Common myeloid progenitor, CD34-positive (primary cell): ENCODE measurements at regions not wholly inside any gene's neighbourhood (a gene's known extent, or its start where the extent isn't known, plus 50 kb on each side); places are given as distances from the start of the nearest gene placed in this dataset.

Experiments
- CTCF ChIA-PET: fragments of 350-600 bp; sonication (Branson Sonifier 250); formaldehyde crosslinking; loops from one replicate; lab custom pipeline; 2021; ENCODE audit warnings: antibody characterized with exemption; lab: Charles Lee
- POLR2A ChIA-PET: fragments of 350-600 bp; sonication (Branson Sonifier 250); formaldehyde crosslinking; loops from one replicate; lab custom pipeline; 2021; ENCODE audit warnings: antibody characterized with exemption; lab: Charles Lee
- DNase-seq, 3 donors: peaks; one replicate each; pipeline versions ENCODE4 v3.0.0 to v3.0.0-alpha.2; 2013
- H3K27ac ChIP-seq, 2 experiments: 1 replicate in 1 of 2; 2 replicates in 1 of 2; pipeline ENCODE4 v1.7.0; 2013; ENCODE audit warnings: inconsistent platforms in 2 of 2, low read length in 2 of 2, mild to moderate bottlenecking in 2 of 2, low read depth in 1 of 2, moderate library complexity in 1 of 2; ENCODE audit not compliant: severe bottlenecking in 2 of 2, insufficient read depth in 1 of 2, poor library complexity in 1 of 2
- H3K27me3 ChIP-seq, 5 experiments: replicated peaks in 2 of 5; 1 replicate in 3 of 5; 2 replicates in 2 of 5; pipeline versions ENCODE4 v1.6.1 to v1.7.0; 2013; ENCODE audit warnings: low read length in 4 of 5, mild to moderate bottlenecking in 2 of 5, moderate library complexity in 2 of 5, inconsistent platforms in 1 of 5; ENCODE audit not compliant: insufficient read depth in 5 of 5, control insufficient read depth in 4 of 5
- H3K36me3 ChIP-seq, 4 experiments: 1 replicate in 2 of 4; 2 replicates in 2 of 4; pipeline versions ENCODE4 v1.6.1 to v1.7.0; 2013; ENCODE audit warnings: low read length in 3 of 4, control low read depth in 1 of 4, mild to moderate bottlenecking in 1 of 4; ENCODE audit not compliant: control insufficient read depth in 4 of 4, insufficient read depth in 4 of 4
- H3K4me1 ChIP-seq, 4 experiments: 1 replicate in 3 of 4; 2 replicates in 1 of 4; pipeline versions ENCODE4 v1.6.1 to v1.7.1; 2013; ENCODE audit warnings: low read length in 3 of 4, mild to moderate bottlenecking in 3 of 4, control low read depth in 1 of 4, inconsistent platforms in 1 of 4, moderate library complexity in 1 of 4; ENCODE audit not compliant: control insufficient read depth in 4 of 4, insufficient read depth in 4 of 4; ENCODE audit errors: control extremely low read depth in 1 of 4
- H3K4me3 ChIP-seq, 7 experiments: 1 replicate in 4 of 7; 2 replicates in 3 of 7; pipeline versions ENCODE4 v1.5.1 to v1.7.0; 2013; ENCODE audit warnings: mild to moderate bottlenecking in 7 of 7, low read length in 6 of 7, moderate library complexity in 6 of 7, inconsistent platforms in 2 of 7, low read depth in 2 of 7, control low read depth in 1 of 7; ENCODE audit not compliant: insufficient read depth in 4 of 7, control insufficient read depth in 1 of 7; ENCODE audit errors: extremely low read depth in 1 of 7
- H3K9me3 ChIP-seq, 5 experiments: 1 replicate in 4 of 5; 2 replicates in 1 of 5; pipeline versions ENCODE4 v1.6.1 to v1.7.1; 2013; ENCODE audit warnings: low read length in 4 of 5, mild to moderate bottlenecking in 2 of 5, inconsistent platforms in 1 of 5, low read depth in 1 of 5, moderate library complexity in 1 of 5; ENCODE audit not compliant: control insufficient read depth in 4 of 5, insufficient read depth in 2 of 5; ENCODE audit errors: control extremely low read depth in 1 of 5
- WGBS: methylation state at CpG from one replicate; pipeline ENCODE4 v1.1.5; 2013; ENCODE audit not compliant: insufficient coverage; 5-methylcytosine and 5-hydroxymethylcytosine counted together

GRCh38 chr3:28951772-28952556 lies 328.9 kb upstream of the RBMS3 start:
- Histone ChIP-seq H3K27me3 (no peaks in the 10 kb centered on the region), H3K9me3 (peaks cover 0 to 3% (median 1%) of the 10 kb centered on the region in 5 experiments), H3K4me1 (no peaks in the 10 kb centered on the region), H3K4me3 (no peak overlapping the region), H3K27ac (no peak overlapping the region), H3K36me3 (no peaks in the 10 kb centered on the region)
- peak in 2 of 3 donors; percentile 5 to 6 for DNase-seq
- ChIA-PET POLR2A (no interaction called here), CTCF (no interaction called here)
- 100% methylated on average over 1 of the region's 4 CpGs for WGBS

DNA sequence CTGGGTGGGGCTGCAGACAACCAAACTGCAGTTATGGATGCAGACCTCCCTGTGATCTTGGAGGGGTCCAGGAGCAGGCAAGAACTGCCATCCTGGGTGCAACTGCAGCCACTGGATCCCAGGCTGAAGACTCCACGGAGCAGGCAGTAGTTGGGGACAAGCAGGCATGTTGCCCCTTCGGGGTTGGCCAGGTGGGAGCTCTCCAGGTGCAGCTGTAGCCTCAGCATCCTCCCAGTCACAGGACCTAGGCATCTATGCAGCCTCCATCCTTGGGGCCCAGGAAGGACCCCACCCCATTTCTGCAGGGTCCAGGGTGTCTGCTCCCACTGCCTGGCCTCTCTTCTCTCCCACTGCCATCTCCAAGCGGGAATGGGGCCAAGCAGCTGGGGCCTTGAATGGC lies 322.2 kb upstream of the RBMS3 start:
- peaks cover 0 to 12% (median 0%) of the 10 kb centered on the region in 5 experiments for H3K9me3 ChIP-seq
- 67% methylated on average over 3 of the region's 3 CpGs for WGBS
- H3K36me3 ChIP-seq = no peaks in the 10 kb centered on the region
- H3K27me3 ChIP-seq = no peaks in the 10 kb centered on the region
- CTCF ChIA-PET = no interaction called here
- no peaks in the 10 kb centered on the region for H3K4me1 ChIP-seq
- H3K27ac ChIP-seq = no peak overlapping the region
- POLR2A ChIA-PET = no interaction called here
- DNase-seq = no peak
- no peak overlapping the region for H3K4me3 ChIP-seq

DNA sequence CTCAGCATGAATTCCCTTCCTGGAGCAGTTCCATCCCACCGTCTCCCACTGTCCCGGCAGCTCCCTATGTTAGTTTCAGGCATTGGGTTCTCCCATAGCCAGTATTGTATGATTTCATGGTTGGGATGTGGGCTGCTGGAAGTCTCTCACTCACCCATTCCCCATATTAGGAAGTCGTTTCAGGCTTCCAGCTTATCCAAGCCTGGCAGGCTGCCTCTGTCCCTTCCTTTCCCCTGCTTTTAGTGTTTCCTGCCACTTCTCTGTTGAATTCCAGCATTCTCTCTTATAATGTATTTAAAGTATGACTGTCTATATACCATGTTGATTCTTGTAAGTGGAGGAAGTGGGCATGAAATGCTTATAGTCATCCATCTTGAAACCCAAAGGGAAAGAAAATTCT lies 309.7 kb upstream of the RBMS3 start:
- H3K36me3 ChIP-seq = no peaks in the 10 kb centered on the region
- no peak for DNase-seq
- WGBS = no CpG with 5 or more reads among the region's 3 CpGs
- ChIA-PET POLR2A (no interaction called here), CTCF (no interaction called here)
- no peaks in the 10 kb centered on the region for H3K4me1 ChIP-seq
- no peaks in the 10 kb centered on the region for H3K27me3 ChIP-seq
- no peak overlapping the region for H3K27ac ChIP-seq
- no peak overlapping the region for H3K4me3 ChIP-seq
- peaks cover 0 to 12% (median 6%) of the 10 kb centered on the region in 5 experiments for H3K9me3 ChIP-seq

- Histone ChIP-seq H3K9me3 (peaks cover 0 to 12% (median 6%) of the 10 kb centered on the region in 5 experiments), H3K4me3 (no peak overlapping the region), H3K36me3 (no peaks in the 10 kb centered on the region), H3K4me1 (no peaks in the 10 kb centered on the region), H3K27me3 (no peaks in the 10 kb centered on the region), H3K27ac (no peak overlapping the region)
- WGBS = 100% methylated on average over 2 of the region's 3 CpGs
- CTCF ChIA-PET = no interaction called here
- POLR2A ChIA-PET = no interaction called here
- no peak for DNase-seq
Measured at GRCh38 chr3:28972921-28973320, 307.9 kb upstream of the RBMS3 start.

- H3K27ac ChIP-seq = no peak overlapping the region
- H3K4me3 ChIP-seq = no peak overlapping the region
- H3K4me1 ChIP-seq = no peaks in the 10 kb centered on the region
- no peaks in the 10 kb centered on the region for H3K27me3 ChIP-seq
- ChIA-PET CTCF (no interaction called here), POLR2A (no interaction called here)
- no peak for DNase-seq
- H3K9me3 ChIP-seq = peaks cover 0 to 12% (median 6%) of the 10 kb centered on the region in 5 experiments
- H3K36me3 ChIP-seq = no peaks in the 10 kb centered on the region
Measured at GRCh38 chr3:28973609-28974008, 307.3 kb upstream of the RBMS3 start.

DNA sequence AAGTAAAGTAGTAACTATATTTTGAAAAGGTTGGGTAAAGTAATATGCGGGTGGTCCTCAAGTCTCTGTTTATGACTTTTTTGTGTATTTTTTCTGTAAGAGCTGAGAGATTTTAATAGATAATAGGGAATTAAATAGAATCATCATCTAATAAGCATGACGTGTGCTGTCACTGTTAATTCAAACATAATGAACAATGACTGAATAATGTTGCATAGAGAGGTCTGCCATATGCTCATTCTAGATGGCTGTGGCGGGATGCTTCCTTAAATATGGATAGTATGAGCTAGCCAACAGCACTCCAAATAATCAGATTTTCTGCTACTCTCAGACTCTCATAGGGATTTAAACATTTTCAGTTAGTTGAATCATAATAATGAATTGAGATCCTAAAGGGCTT lies 302.8 kb upstream of the RBMS3 start:
- Histone ChIP-seq H3K4me3 (no peak overlapping the region), H3K9me3 (no peaks in the 10 kb centered on the region), H3K27me3 (no peaks in the 10 kb centered on the region), H3K36me3 (no peaks in the 10 kb centered on the region), H3K27ac (no peak overlapping the region), H3K4me1 (no peaks in the 10 kb centered on the region)
- no CpG with 5 or more reads among the region's 3 CpGs for WGBS
- POLR2A ChIA-PET = no interaction called here
- CTCF ChIA-PET = no interaction called here
- no peak for DNase-seq

GRCh38 chr3:28980131-28980530 lies 300.7 kb upstream of the RBMS3 start:
- no peak overlapping the region for H3K27ac ChIP-seq
- CTCF ChIA-PET = no interaction called here
- no peaks in the 10 kb centered on the region for H3K27me3 ChIP-seq
- no peaks in the 10 kb centered on the region for H3K4me1 ChIP-seq
- whole genome bisulfite sequencing = no CpG with 5 or more reads among the region's 1 CpG
- POLR2A ChIA-PET = interaction anchor here (0.6 kb wide), 1 partner anchor 16 kb away, joined by 3 read pairs; no protein-coding TSS in a partner anchor
- DNase-seq = no peak
- H3K9me3 ChIP-seq = no peaks in the 10 kb centered on the region
- H3K4me3 ChIP-seq = no peak overlapping the region
- no peaks in the 10 kb centered on the region for H3K36me3 ChIP-seq
